ENCODE measurements at regions not wholly inside any gene's neighbourhood (a gene's known extent, or its start where the extent isn't known, plus 50 kb on each side); places are given as distances from the start of the nearest gene placed in this dataset.

GRCh38 chr3:34175636-34176176 is 377.3 kb downstream of the PDCD6IP start:
- in situ Hi-C loops (cut with HindIII; ENCODE audit: low sequenced_read_pairs) = no loop called here

DNA sequence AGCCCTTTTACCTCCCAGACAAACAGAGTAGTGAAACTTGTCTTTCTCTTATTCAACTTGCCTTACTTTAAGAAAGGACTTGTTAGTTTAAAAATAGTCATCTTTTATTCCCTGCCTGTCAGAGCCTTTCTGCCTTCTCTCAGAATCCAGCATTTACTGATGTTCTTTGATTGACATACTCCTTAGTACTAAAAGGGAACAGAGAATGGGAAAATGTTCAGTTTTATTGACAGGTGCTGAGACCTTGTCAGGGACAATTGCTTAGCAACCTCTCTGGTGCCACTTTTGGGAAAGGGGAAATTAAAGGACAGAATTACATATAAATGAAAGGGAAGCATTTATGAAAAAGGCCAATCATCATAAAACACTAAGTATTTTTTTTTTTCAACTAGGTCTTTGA is 378.3 kb downstream of the PDCD6IP start:
- in situ Hi-C loops (cut with HindIII; ENCODE audit: low sequenced_read_pairs) = no loop called here

DNA sequence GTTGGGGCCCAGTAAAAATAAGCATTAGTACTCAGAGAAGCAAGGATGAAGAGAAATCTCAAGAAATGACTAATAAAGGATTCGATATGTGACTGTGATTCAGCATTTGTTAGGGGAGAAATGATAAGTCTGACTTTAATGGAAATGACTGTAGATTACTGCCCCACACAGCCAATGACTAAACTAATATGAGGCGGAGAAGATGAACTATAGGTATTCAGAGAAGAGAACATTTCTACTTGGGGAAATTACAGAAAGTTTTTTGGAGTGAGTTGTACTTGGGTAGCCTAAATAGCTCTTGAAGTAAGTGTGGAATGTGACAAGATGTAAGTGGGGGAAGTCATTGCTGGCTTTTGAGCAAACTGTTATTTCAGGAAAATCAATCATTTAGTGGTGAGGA is 380.0 kb downstream of the PDCD6IP start:
- in situ Hi-C loops (cut with HindIII; ENCODE audit: low sequenced_read_pairs) = no loop called here

DNA sequence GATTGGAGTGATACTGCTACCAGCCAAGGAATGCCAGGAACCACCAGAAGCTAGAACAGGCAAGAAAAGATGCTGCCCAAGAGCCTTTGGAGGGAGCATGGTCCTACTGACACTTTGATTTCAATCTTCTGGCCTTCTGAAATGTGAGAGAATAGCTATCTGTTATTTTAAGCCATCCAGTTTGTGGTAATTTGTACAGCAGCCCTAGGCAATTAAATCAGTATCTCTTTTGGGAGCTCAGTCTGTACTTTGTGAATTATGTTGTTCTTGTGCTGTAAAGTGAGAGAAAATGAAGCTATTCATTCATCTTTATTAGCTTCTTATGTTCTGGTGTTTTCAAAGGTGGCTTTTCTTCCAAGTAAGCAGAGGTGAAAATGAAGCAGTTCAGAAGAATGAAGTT is 381.3 kb downstream of the PDCD6IP start:
- in situ Hi-C loops (cut with HindIII; ENCODE audit: low sequenced_read_pairs) = no loop called here

GRCh38 chr3:34180532-34180931 is 382.1 kb downstream of the PDCD6IP start:
- in situ Hi-C loops (cut with HindIII; ENCODE audit: low sequenced_read_pairs) = no loop called here

- in situ Hi-C loops (cut with HindIII; ENCODE audit: low sequenced_read_pairs) = no loop called here
Observed at GRCh38 chr3:34183114-34183513, 384.7 kb downstream of the PDCD6IP start.

DNA sequence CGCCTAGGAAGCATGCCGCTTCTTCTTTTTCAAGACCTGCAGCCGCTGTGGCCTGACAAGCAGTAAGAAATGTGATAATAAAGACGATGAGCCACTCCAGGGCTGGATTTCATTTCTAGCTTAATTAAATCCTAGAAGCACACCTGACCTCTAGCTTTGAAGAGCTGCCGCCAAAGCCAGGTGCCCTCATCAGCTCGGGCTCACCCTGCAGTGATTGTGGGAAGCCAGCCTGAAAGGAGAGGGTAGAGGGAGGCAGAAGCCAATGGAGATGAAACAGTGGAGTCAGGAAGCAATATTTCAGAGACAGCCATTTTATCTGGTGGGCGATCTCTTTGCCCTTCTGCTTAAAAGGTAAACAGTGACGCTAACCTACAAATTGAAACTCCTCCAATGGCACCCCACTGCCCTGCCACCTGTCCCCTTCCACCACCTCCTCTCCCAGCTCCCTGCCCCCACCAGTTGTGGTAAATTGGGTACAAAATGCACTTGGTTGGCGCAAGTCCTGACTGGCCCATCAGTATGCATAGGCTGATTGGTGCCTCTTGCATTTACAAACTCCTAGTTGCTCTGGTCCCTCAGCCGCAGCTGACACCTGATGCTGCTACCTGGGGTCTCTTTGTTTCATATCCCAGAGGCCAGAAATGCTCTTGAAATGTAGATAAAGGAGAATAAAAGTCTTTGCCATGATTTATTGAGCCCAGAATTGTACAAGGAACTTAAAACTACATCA is 385.3 kb downstream of the PDCD6IP start:
- in situ Hi-C loops (cut with HindIII; ENCODE audit: low sequenced_read_pairs) = no loop called here

DNA sequence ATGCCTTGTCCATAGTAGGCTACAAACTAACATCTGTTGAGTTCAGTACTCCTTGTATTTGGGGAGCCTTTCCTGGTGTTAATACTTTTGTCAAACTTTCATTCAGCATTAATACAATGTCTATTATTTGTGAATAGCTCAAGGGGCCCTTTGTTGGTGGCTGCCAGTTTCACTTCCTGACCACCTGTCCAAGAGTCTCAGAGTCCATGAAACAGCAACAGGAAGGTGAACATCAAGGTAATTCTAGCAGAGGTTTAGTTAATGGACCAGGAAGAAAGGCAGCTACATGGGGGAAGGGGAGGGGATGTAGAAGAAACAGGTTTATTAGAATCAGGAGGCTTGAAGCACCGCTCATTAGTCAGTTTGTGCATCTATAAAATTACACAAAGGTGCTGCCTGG is 386.9 kb downstream of the PDCD6IP start:
- in situ Hi-C loops (cut with HindIII; ENCODE audit: low sequenced_read_pairs) = no loop called here

- in situ Hi-C loops (cut with HindIII; ENCODE audit: low sequenced_read_pairs) = no loop called here
Observed at GRCh38 chr3:34189133-34189532, 390.7 kb downstream of the PDCD6IP start.

GRCh38 chr3:34196914-34197313 is 398.5 kb downstream of the PDCD6IP start:
- in situ Hi-C loops (cut with HindIII; ENCODE audit: low sequenced_read_pairs) = no loop called here

GRCh38 chr3:34198309-34198708 is 399.9 kb downstream of the PDCD6IP start:
- in situ Hi-C loops (cut with HindIII; ENCODE audit: low sequenced_read_pairs) = no loop called here

DNA sequence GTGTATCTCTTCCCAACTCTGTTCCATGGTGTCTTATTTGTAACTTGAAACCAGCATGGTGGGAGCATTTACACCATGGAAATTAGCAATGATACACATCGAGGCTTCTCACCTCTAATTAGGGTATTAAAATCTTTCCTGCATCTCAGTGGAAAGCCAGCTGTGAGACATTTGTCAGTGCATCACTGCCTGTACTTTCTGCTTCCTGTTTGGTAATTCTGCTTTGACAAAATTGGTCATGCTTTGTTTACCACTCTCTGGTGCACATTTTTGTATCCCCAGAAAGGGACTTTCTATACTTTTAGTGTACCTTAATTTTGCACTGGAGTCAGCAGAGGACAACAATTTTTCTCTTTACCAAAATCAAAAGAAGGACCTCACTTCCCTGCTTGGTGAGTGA is 402.1 kb downstream of the PDCD6IP start:
- in situ Hi-C loops (cut with HindIII; ENCODE audit: low sequenced_read_pairs) = no loop called here

- in situ Hi-C loops (cut with HindIII; ENCODE audit: low sequenced_read_pairs) = no loop called here
Observed at GRCh38 chr3:34202975-34203374, 404.5 kb downstream of the PDCD6IP start.

DNA sequence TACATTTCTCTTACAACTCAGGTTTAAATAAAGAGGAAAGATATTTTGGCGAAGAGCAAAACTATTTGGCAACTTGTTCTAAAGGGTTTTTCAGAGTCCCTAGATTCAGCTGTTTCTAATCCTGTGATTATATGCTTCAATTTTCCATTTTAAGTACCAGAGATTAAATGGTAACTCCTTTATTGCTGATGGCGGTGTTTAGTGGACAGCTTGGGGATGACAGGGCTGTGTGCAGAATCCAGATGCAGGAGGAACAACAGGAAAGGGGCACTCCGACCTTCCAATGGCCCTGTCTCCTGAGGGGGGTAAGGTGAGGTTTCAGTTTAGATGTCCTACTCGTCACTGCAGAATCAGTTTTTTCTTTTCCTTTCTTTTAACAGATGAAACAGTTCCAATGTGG is 405.0 kb downstream of the PDCD6IP start:
- in situ Hi-C loops (cut with HindIII; ENCODE audit: low sequenced_read_pairs) = no loop called here

GRCh38 chr3:34207002-34207401 is 408.6 kb downstream of the PDCD6IP start:
- in situ Hi-C loops (cut with HindIII; ENCODE audit: low sequenced_read_pairs) = no loop called here

- in situ Hi-C loops (cut with HindIII; ENCODE audit: low sequenced_read_pairs) = no loop called here
Observed at GRCh38 chr3:34207806-34208205, 409.4 kb downstream of the PDCD6IP start.

DNA sequence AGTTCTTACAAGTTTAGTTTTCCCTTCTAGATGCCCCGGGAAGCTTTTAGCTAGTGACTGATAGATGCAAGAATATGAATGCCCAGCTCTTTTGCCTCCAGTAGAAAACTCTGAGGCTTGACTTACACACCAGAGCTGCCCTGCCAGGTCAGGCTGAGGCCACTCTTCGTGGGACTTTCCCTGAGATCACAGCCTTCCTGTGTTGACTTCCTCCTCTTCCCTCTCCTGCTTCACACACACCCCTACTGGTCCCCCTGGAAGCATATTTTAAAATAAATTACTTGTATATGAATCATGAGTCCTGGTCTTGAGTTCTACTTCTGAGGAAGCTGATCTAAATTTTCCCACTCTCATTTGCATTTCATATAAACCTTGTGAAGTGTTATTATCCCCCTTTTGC is 413.7 kb downstream of the PDCD6IP start:
- in situ Hi-C loops (cut with HindIII; ENCODE audit: low sequenced_read_pairs) = no loop called here

DNA sequence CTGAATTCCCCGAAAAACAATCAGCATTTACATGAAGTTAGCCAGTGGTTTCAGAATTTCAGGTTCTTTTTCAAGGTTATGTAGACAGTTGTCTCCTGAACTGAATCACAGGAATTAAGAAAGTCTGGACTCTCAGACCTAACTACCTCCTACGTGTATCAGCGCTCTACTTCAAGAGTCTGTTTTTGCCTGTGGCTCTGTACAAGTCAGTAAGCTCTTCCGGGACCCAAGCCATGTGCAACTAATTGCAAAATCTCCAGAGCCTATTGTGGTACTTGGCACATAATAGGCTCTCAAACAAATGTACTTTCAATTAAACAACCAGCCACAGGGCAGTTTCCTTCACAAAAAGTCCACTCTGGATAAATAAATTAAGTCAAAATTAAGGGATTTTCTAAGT is 414.2 kb downstream of the PDCD6IP start:
- in situ Hi-C loops (cut with HindIII; ENCODE audit: low sequenced_read_pairs) = no loop called here

- in situ Hi-C loops (cut with HindIII; ENCODE audit: low sequenced_read_pairs) = no loop called here
Observed at GRCh38 chr3:34213478-34213877, 415.0 kb downstream of the PDCD6IP start.

DNA sequence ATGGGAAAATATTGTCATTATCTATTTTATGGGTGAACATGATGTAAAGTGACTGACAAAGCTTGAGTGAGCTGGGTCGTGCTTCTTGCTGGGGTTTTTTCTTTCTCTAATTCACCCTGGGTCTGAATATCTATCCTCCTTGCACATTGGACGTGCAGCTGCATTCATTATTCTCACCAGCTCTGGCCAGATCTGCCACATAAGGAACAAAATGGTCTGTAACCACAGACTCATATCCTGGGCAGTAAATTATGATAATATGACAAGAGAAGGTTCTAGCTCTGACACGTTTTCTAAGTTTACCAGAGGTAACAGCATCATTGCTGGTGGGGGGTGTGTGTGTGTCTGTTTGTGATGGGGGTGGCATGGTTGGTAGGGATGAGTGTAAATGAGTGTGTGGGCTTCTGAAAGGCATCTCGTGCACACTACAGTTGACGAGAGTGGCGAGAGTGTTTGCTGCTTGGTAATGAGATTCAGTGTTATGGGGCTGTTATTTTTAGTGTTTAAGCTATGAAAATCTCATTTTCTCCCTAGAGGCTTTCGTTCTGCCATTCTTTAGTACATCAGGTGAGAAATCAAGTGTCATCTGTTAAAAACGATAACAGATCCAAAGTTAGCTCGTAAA is 418.4 kb downstream of the PDCD6IP start:
- in situ Hi-C loops (cut with HindIII; ENCODE audit: low sequenced_read_pairs) = no loop called here

DNA sequence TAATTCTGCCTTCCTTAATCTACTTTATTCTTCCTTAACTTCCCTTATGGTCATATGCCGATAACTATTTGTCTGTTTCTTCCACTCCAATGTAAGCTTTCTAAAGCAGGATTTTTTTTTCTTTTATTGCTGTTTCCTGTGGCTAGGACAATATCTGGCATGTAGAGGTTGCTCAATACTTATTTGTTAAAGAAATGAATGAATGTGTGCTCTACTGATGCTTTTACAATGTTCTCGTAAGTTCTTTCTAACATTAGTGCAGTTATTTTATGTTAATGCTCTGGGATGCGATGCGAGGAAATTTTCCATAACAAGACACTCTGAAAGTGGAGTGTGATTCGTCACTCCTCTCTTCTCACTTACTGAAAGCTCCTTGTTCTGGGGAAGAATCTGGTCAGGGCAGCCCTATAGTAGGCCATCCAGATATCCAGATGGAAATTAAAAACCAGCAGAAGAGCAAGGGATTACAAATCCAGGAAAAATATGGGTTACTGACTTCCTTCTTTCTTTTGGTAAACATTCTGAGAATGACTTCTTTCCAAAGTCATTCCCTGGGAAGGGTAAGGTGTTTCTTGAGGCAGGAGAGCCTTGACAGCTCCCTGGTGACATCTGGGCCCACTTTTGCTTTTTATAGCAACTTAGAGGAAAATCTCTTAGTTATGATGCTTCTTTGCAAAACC is 420.4 kb downstream of the PDCD6IP start:
- in situ Hi-C loops (cut with HindIII; ENCODE audit: low sequenced_read_pairs) = no loop called here

GRCh38 chr3:34219556-34219955 is 421.1 kb downstream of the PDCD6IP start:
- in situ Hi-C loops (cut with HindIII; ENCODE audit: low sequenced_read_pairs) = no loop called here

Data from endothelial cell of hepatic sinusoid (primary cell).